Vagina (tissue), 2 donors: ENCODE measurements at regions not wholly inside any gene's neighbourhood (a gene's known extent, or its start where the extent isn't known, plus 50 kb on each side); places are given as distances from the start of the nearest gene placed in this dataset.

Experiments
- CTCF ChIP-seq, 3 experiments: fragments of 450-650 bp in 2 of 3; fragments of 200-600 bp in 1 of 3; sonication (generic) in 1 of 3; IDR thresholded peaks; one replicate each; pipeline ENCODE4 v1.5.1; 2017 to 2019; ENCODE audit warnings: antibody characterized with exemption in 3 of 3, mild to moderate bottlenecking in 2 of 3, moderate library complexity in 2 of 3
- POLR2A ChIP-seq, 2 donors: fragments of 450-650 bp; IDR thresholded peaks; one replicate each; pipeline ENCODE4 v1.6.1; 2017; ENCODE audit warnings: antibody characterized with exemption in 2 of 2, mild to moderate bottlenecking in 2 of 2, moderate library complexity in 2 of 2
- POLR2AphosphoS5 ChIP-seq, 2 donors: sonication (generic); formaldehyde crosslinking; IDR thresholded peaks; one replicate each; pipeline ENCODE4 v1.9.0; 2017; ENCODE audit warnings: antibody characterized with exemption in 2 of 2, mild to moderate bottlenecking in 2 of 2, low read depth in 1 of 2; ENCODE audit not compliant: insufficient read depth in 1 of 2

DNA sequence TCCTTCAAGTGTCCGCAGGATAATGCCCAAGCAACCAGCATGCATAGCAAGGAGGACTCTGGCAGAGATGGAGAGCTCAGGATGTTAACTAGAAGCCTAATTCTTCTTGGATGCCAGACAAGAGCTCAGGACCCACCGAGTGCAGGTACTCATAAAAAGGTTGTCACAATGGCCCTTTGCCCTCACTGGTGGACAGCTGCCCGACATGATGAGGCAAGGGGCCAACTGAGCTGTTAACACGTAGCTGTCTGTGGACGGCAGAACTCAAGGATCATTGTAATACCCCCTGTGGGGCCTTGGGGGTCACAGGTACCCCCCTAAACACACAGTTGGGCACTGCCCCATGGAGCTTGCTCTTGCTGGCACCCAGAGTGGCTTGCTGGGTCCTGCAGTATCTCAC lies 393.7 kb downstream of the PIK3C3 start:
- TF ChIP-seq CTCF (IDR thresholded peaks at IDR 0.05), result no peak
- TF ChIP-seq POLR2AphosphoS5 (IDR thresholded peaks at IDR 0.05; ENCODE audit: insufficient read depth in 1 of 2, low read depth in 1 of 2), result no peak
- no peak for TF ChIP-seq POLR2A (IDR thresholded peaks at IDR 0.05)
